GM19328 (cell line): ENCODE measurements at regions not wholly inside any gene's neighbourhood (a gene's known extent, or its start where the extent isn't known, plus 50 kb on each side); places are given as distances from the start of the nearest gene placed in this dataset.
A peak's percentile ranks its signal among the peaks of the same experiment; 100 is the strongest.
"Not testable (repeated sequence)": the region's sequence is repeated elsewhere in the genome, so short reads cannot be mapped to it uniquely, and the experiment has no call there.

ENCODE experiments used
- ATAC-seq: cut with Tn5 transposase; IDR thresholded peaks from one replicate; pipeline ENCODE4 v1.9.1; 2021; ENCODE audit warnings: mild to moderate bottlenecking, moderate library complexity; ENCODE audit not compliant: unreplicated experiment

- ATAC-seq, result no peak
Measured at GRCh38 chr17:70369391-70369790, 200.1 kb downstream of the KCNJ2 start.

- no peak for ATAC-seq
Measured at GRCh38 chr17:70370816-70371215, 201.5 kb downstream of the KCNJ2 start.

GRCh38 chr17:70373369-70373768 is 204.0 kb downstream of the KCNJ2 start:
- no peak for ATAC-seq

- ATAC-seq, result no peak
Measured at GRCh38 chr17:70374496-70374895, 205.2 kb downstream of the KCNJ2 start.

GRCh38 chr17:70375406-70375805 is 206.1 kb downstream of the KCNJ2 start:
- no peak for ATAC-seq

- ATAC-seq, result no peak
Measured at GRCh38 chr17:70375813-70376770, 206.8 kb downstream of the KCNJ2 start.

- no peak for ATAC-seq
Measured at GRCh38 chr17:70377654-70378053, 208.3 kb downstream of the KCNJ2 start.

GRCh38 chr17:70378076-70378475 is 208.7 kb downstream of the KCNJ2 start:
- ATAC-seq, result no peak

GRCh38 chr17:70379945-70380344 is 210.6 kb downstream of the KCNJ2 start:
- ATAC-seq, result no peak

GRCh38 chr17:70381916-70382315 is 212.6 kb downstream of the KCNJ2 start:
- not testable (repeated sequence) for ATAC-seq

- ATAC-seq, result no peak
Measured at GRCh38 chr17:70388326-70388725, 219.0 kb downstream of the KCNJ2 start.

- ATAC-seq, result not testable (repeated sequence)
Measured at GRCh38 chr17:70389232-70389757, 220.0 kb downstream of the KCNJ2 start.

- ATAC-seq, result no peak
Measured at GRCh38 chr17:70390049-70390448, 220.7 kb downstream of the KCNJ2 start.

GRCh38 chr17:70394473-70395232 is 225.3 kb downstream of the KCNJ2 start:
- no peak for ATAC-seq

- ATAC-seq, result peak; percentile 79
Measured at GRCh38 chr17:70405492-70406220, 236.3 kb downstream of the KCNJ2 start.

- ATAC-seq, result no peak
Measured at GRCh38 chr17:70407506-70407905, 238.2 kb downstream of the KCNJ2 start.

- ATAC-seq, result no peak
Measured at GRCh38 chr17:70408768-70409167, 239.4 kb downstream of the KCNJ2 start.

- ATAC-seq, result no peak
Measured at GRCh38 chr17:70414300-70414699, 245.0 kb downstream of the KCNJ2 start.

GRCh38 chr17:70420861-70421445 is 251.6 kb downstream of the KCNJ2 start:
- ATAC-seq, result no peak

GRCh38 chr17:70422862-70423261 is 253.5 kb downstream of the KCNJ2 start:
- no peak for ATAC-seq

- no peak for ATAC-seq
Measured at GRCh38 chr17:70423562-70423961, 254.2 kb downstream of the KCNJ2 start.
